HG03439 (cell line): ENCODE measurements at regions not wholly inside any gene's neighbourhood (a gene's known extent, or its start where the extent isn't known, plus 50 kb on each side); places are given as distances from the start of the nearest gene placed in this dataset.

Experiments used
- ATAC-seq: cut with Tn5 transposase; IDR thresholded peaks from one replicate; pipeline ENCODE4 v1.9.1; 2021; ENCODE audit warnings: mild to moderate bottlenecking, moderate library complexity; ENCODE audit not compliant: unreplicated experiment

DNA sequence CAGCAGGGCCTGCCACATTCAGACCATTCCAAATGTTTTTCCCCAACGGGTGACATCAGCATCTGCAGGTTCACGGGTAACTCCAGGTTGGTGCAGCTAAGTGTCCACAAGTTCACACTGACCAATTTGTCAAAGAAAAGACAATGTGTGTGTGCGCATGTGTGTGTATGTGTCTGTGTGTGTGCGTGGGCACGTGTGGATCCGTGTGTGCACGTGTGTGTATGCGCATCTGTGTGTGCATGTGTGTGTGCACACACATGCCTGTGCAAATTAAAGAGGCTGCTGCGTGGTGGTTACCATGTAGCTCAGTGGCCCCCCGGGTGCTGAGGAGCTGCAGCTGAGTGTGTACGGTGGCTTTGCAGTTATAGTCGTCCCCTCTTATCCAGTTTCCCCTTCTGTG lies 187.4 kb downstream of the TMEM18 start:
- ATAC-seq: no peak

DNA sequence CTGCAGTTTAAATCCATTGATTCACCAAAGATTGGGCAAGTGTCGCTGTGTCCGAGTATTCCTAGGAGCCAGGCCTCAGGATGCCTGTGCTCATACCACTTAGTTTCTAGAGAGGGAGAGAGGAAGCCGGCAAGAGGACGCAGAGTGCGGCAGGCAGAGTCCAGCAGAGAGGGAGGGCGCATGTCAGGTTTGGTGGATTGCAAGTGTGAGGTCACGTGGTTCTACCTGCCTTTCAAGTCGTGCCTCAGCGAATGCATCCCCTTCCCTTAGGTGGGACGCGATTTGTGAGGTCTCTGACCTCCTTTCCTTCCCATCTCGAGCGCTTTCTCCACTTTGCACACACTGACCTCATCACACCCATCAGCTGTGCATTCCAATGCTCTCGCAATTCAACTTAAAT lies 188.1 kb downstream of the TMEM18 start:
- no peak for ATAC-seq

GRCh38 chr2:487186-488079 lies 189.8 kb downstream of the TMEM18 start:
- no peak for ATAC-seq

- no peak for ATAC-seq
Observed at GRCh38 chr2:486371-486770, 190.8 kb downstream of the TMEM18 start.

DNA sequence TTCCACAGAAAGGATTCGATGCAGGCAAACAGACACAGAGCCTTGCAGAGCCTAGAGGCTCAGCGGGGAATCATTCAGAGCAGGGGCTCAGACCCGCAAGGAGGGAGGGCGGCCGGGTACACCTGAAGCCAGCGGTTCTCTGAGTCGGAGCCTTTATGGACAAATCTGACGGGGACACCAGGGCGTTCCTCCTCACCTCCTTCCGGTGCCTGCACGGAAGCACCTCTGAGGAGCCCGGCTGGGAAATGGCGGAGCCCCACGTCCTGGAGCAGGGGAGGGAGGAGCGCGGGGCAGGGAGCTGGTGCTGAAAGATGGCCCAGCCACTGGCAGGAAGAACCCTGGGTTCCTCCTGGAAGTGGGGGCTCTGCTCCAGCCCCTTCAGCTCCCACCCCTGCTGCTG lies 193.5 kb upstream of the ALKAL2 start:
- ATAC-seq: no peak

- ATAC-seq: no peak
Observed at GRCh38 chr2:479490-480176, 191.7 kb upstream of the ALKAL2 start.

GRCh38 chr2:479031-479430 lies 191.1 kb upstream of the ALKAL2 start:
- ATAC-seq: no peak

- ATAC-seq: no peak
Observed at GRCh38 chr2:471560-471959, 183.7 kb upstream of the ALKAL2 start.

DNA sequence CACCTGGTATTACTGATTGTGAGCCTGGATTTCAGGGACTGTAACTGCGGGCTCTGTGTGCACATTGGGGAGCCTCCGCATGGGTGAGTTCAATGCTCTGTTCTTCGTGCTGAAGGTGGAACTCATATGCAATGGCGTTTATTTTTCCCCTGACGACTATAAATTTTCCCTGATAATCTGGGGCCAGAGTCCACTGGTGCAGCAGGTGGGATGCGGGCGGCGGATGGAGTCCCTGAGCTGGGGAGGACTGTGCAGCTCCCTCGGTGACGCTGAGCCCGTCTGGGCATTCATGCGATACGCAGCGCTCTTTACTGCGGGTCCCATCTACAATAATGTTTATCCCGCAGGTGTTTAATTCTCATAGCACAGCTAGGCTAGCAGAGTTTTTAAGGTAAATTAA lies 181.6 kb upstream of the ALKAL2 start:
- no peak for ATAC-seq

DNA sequence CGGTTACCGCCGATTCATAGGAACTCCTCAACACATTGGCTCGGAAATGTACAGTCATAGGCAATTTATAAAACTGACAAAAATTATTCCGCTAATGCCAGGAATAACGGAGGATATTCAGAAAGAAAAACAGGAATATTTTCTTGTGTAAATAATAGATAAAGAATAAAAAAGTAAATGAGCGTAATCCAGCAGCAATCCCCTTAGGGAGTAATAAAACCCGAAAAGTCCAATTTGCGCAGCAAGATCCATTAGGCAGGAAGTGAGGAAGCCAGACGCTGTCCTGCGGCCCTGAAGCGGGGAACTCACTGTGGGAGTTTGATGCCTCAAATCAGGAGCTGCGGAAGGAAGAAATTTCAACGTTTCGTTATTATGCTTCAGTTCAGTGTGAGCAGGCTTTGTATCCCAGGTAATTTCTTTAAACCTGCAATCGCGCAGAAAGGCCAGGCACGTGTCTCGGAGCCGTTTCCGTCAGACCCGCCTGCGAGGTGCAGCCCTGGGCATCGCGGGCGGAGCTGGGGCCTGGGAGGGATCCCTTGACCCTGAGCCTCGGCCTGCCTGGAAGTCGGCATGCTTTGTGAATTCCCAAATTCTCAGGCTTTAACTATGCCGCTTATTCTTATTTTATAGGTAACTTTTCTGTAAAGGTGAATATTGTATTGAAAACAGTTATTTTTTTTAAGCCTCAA lies 180.9 kb upstream of the ALKAL2 start:
- ATAC-seq: no peak

- no peak for ATAC-seq
Observed at GRCh38 chr2:467892-468647, 180.2 kb upstream of the ALKAL2 start.

GRCh38 chr2:467543-467891 lies 179.6 kb upstream of the ALKAL2 start:
- ATAC-seq: no peak

DNA sequence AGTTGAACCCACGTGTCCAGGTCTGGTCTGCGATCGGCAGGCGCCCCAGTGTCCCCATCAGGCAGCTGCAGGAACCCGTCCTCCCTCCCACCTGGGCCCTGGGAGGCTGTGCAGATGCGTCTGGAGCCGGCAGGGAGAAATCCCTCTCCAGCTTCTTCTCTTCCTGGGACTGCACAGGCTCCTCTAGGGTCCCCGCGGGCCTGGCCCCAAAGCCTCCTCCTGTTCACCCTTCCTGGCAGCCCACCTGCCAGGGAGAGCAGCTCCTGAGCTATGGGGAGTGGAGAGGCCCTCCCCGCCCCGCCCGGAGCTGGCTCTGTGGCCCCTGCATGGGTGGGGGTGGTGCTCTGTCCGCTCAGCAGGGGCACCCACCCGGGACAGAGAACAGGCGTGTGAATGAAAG lies 179.2 kb upstream of the ALKAL2 start:
- ATAC-seq: no peak

GRCh38 chr2:464562-465309 lies 176.8 kb upstream of the ALKAL2 start:
- no peak for ATAC-seq

DNA sequence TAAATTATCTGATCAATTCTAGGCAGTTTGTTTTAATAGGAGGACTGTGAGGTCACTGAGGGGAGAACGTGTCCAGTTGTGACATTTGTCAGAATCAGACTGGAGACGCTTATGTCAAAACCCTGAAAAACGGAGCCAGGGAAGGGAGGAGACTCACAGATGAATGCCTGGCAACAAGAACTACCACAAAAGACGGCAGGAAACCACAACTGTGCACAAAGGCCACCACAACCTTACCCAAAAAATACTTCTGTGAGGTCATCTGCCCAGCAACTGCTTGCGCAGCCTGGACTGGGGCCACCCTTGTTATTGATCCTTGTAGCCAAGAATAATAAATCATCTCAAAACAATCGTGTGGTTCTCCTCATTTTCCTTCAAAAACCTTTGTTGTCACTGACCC lies 173.0 kb upstream of the ALKAL2 start:
- ATAC-seq: peak; percentile 78

- no peak for ATAC-seq
Observed at GRCh38 chr2:459931-460330, 172.0 kb upstream of the ALKAL2 start.

DNA sequence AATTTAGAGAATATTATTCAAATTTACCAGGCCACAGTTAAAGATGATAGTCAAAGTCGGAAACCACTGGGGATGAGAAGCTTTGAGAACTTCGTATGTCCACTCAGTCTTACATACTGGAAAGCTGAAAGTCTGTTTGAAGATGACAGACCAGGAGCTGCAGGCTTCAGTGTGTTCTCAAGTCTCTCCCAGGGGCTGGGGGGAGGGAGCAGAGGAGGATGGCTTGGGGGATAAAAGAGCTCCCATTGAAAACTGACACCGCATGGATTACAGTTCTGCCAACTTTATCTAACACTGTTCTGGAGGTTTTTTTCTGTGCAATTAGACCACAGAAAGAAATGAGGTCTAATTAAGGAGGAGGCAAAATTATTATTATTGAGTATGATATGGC lies 170.5 kb upstream of the ALKAL2 start:
- no peak for ATAC-seq

DNA sequence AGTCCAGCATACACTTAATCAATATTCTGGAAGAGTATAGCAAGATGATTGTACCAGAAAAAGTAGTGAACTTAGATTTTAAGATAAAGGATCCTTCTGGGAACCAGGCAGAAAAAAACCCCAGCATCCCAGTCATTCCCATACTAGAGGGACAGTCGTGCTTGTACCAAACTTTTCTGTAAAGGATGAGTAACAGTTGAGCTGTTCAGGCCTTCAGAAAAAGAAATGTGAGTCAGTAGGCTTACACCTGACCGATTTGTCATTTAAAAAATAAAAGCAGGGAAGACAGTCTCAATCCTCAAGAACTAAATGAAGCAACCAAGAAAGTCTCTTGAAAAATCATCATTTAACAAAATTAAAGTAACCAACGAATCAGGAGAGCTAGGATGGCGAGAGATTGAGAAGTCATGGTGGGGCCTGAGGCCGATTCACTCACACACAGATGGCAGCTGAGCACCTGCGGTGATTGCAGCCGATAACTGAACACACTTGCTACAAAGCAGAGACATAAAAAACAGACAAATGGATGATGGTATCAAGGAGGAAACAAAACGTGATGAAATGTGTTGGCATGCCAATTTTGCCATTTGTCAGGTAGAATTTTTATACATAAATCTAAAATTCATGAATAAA lies 170.0 kb upstream of the ALKAL2 start:
- no peak for ATAC-seq

GRCh38 chr2:457262-457661 lies 169.4 kb upstream of the ALKAL2 start:
- ATAC-seq: no peak

DNA sequence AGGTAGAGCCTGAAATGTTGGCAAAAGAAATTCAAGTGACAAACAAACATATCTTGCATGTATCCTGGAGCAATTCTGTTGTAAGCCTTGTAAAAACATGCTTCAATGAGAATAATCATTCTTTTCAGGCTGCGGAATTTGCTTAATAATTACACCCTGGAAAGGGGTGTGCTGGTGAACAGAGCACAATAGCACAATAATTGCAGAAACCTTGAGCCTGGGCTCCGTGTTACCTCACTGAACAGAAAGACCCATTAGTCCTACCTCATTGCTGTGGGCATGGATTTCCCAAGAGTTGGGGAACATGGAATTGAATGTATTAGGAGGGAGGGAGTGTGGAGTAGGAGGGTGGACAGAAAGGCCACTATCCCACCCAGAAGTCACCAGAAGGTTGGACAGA lies 168.0 kb upstream of the ALKAL2 start:
- ATAC-seq: no peak
